ENCODE measurements at regions not wholly inside any gene's neighbourhood (a gene's known extent, or its start where the extent isn't known, plus 50 kb on each side); places are given as distances from the start of the nearest gene placed in this dataset.
"Not testable (repeated sequence)": the region's sequence is repeated elsewhere in the genome, so short reads cannot be mapped to it uniquely, and the experiment has no call there.

DNA sequence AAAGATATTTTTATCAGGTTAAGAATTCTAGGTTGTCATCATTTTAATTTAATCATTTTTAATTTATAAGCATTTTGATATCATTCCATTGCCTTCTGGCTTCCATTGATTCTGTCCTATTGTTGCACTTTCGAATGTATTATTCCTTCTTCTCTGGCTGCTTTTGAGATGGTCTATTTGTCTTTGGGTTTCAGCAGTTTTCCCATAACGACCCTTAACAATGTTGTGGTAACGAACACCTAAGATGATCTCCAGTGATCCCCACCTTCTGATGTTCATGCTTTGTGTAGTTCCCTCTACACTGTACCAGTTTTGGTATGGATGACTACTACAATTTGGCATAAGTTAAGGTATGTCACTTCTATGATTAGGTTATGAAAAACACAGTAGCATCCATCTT lies 59.9 kb downstream of the MINAR1 start:
- no peaks in the 10 kb centered on the region for H3K9me3 ChIP-seq (ENCODE audit: control insufficient read depth, low read length)
- peaks cover 4% of the 10 kb centered on the region for H3K4me1 ChIP-seq (ENCODE audit: control insufficient read depth, insufficient read depth, low read length, poor library complexity, severe bottlenecking)
- H3K27ac ChIP-seq (ENCODE audit: low read depth, low read length, severe bottlenecking), result no peak overlapping the region
- WGBS, 2 experiments (ENCODE audit: insufficient coverage in 2 of 2), result 80 to 100% methylated on average over 1 to 2 of the region's 3 CpGs
- H3K36me3 ChIP-seq (ENCODE audit: control insufficient read depth, insufficient read depth, low read length), result no peaks in the 10 kb centered on the region
- no peak overlapping the region for H3K4me3 ChIP-seq (ENCODE audit: extremely low read depth, insufficient read depth, low read length, poor library complexity, severe bottlenecking)

DNA sequence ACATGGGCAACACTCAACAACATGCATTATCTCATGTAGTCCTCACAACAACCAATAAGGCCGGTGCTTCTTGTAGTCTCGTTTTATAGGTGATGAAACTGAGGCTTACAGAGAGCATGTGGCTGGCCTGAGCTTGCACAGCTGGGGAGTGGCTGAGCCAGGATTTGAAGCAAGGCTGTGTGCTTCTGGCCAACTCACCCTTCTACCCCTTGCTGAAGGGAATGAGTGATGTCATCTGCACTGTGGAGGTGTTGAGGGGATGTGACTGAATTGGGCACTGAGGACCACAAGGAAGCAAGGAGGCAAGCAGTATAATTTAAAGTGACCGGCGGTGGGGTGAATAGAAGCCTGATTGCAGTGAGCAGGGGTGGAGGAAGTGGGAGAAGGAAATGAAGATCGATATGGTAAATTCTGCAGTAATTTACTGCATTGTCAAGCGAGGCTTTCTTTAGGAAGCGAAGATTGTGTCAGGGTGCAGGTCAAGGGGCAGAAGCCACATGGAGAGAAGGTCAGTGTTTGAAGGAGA lies 62.3 kb downstream of the MINAR1 start:
- Histone ChIP-seq H3K4me3 (ENCODE audit: extremely low read depth, insufficient read depth, low read length, poor library complexity, severe bottlenecking) (no peak overlapping the region), H3K27ac (ENCODE audit: low read depth, low read length, severe bottlenecking) (no peak overlapping the region)
- WGBS, 2 experiments (ENCODE audit: insufficient coverage in 2 of 2), result 90 to 93% methylated on average over 4 to 7 of the region's 7 CpGs

DNA sequence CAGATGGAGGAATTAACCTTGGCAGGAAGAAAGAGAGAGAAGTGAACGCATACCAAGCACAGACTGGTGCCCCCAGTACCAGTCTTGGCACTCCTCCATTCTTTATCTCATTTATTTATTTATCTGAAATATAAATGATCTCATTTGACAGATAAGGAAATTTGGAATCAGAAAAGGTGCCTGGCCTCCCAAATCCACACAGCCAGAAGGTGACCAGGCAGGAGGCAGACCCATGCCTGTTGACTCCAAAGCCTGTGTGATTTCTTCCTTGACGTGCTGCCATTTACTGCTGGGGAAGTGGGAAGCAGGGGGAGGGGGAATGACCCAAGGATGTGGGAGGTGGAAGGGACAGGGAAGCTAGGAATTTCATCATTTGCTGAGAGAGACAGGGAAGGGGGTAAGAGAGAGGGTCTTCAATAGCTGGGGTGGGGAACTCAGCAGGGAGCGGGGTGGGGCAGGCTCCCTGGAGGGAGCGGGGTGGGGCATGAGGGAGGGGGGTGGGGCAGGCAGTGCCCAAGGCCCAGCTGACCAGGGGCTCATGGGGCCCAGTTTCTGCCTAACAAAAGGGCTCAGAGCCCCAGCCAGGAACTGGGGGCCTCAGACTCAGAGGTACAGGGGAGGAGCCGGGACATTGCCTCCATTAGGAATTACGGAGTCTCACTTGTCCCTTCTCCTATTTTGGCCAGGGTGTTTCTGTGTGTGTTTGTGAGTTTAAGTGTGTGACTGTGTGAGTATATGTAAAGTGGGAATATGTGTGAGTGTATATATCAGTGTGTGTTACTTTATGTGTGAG lies 63.0 kb downstream of the MINAR1 start:
- Histone ChIP-seq H3K4me3 (ENCODE audit: extremely low read depth, insufficient read depth, low read length, poor library complexity, severe bottlenecking) (no peak overlapping the region), H3K27ac (ENCODE audit: low read depth, low read length, severe bottlenecking) (no peak overlapping the region), H3K9me3 (ENCODE audit: control insufficient read depth, low read length) (no peaks in the 10 kb centered on the region), H3K36me3 (ENCODE audit: control insufficient read depth, insufficient read depth, low read length) (no peaks in the 10 kb centered on the region), H3K4me1 (ENCODE audit: control insufficient read depth, insufficient read depth, low read length, poor library complexity, severe bottlenecking) (peaks cover 4% of the 10 kb centered on the region)
- WGBS, 2 experiments (ENCODE audit: insufficient coverage in 2 of 2), result 84% methylated on average over 3 of the region's 6 CpGs; no CpG with 5 or more reads in 1 of the 2 experiments

More for the DNA sequence above, 62.3 kb downstream of the MINAR1 start:
- H3K4me1 ChIP-seq (ENCODE audit: control insufficient read depth, insufficient read depth, low read length, poor library complexity, severe bottlenecking), result peaks cover 4% of the 10 kb centered on the region
- no peaks in the 10 kb centered on the region for H3K9me3 ChIP-seq (ENCODE audit: control insufficient read depth, low read length)
- H3K36me3 ChIP-seq (ENCODE audit: control insufficient read depth, insufficient read depth, low read length), result no peaks in the 10 kb centered on the region

DNA sequence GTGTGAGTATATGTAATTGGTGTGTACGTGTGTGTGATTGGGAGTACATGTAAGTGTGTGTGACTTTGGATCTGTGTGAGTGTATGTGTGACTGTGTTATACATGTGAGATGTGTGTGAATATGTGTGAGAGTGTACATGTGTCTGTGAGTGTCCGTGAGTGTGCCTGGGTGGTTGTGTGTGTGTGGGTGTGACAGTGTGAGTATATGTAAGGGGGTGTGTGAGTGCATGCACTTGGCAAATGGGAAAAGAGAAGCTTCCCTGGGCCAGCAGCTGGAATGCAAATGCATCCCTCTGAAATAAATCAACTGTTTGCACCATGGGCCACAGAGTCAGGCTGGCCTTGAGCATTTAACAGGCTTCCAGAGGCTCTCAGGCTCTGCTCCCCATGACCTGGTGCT lies 63.6 kb downstream of the MINAR1 start:
- Histone ChIP-seq H3K4me3 (ENCODE audit: extremely low read depth, insufficient read depth, low read length, poor library complexity, severe bottlenecking) (no peak overlapping the region), H3K9me3 (ENCODE audit: control insufficient read depth, low read length) (no peaks in the 10 kb centered on the region), H3K27ac (ENCODE audit: low read depth, low read length, severe bottlenecking) (no peak overlapping the region), H3K36me3 (ENCODE audit: control insufficient read depth, insufficient read depth, low read length) (no peaks in the 10 kb centered on the region), H3K4me1 (ENCODE audit: control insufficient read depth, insufficient read depth, low read length, poor library complexity, severe bottlenecking) (peaks cover 4% of the 10 kb centered on the region)
- 85 to 91% methylated on average over 2 of the region's 2 CpGs for WGBS, 2 experiments (ENCODE audit: insufficient coverage in 2 of 2)

DNA sequence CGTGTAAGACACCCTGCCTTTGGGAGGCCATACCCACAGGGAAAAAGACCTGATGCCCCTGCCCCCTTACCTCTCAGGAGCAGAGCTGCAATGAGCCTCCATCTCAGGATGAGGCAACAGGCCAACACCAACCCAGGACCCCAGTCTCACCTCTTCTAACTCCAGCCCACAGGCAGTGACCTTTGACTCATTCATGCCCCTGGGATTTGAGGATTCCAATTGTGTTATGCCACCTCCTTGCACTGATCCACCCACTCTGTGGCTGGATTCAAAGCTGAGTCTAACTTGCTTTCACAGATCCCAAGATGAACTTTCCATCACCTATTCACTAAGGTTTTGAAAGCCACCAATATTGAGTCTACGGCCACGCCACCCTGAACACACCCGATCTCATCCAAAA lies 64.7 kb downstream of the MINAR1 start:
- Histone ChIP-seq H3K4me1 (ENCODE audit: control insufficient read depth, insufficient read depth, low read length, poor library complexity, severe bottlenecking) (peaks cover 4% of the 10 kb centered on the region), H3K9me3 (ENCODE audit: control insufficient read depth, low read length) (no peaks in the 10 kb centered on the region), H3K4me3 (ENCODE audit: extremely low read depth, insufficient read depth, low read length, poor library complexity, severe bottlenecking) (no peak overlapping the region), H3K36me3 (ENCODE audit: control insufficient read depth, insufficient read depth, low read length) (no peaks in the 10 kb centered on the region), H3K27ac (ENCODE audit: low read depth, low read length, severe bottlenecking) (no peak overlapping the region)
- WGBS, 2 experiments (ENCODE audit: insufficient coverage in 2 of 2), result 86 to 100% methylated on average over 1 to 3 of the region's 4 CpGs

DNA sequence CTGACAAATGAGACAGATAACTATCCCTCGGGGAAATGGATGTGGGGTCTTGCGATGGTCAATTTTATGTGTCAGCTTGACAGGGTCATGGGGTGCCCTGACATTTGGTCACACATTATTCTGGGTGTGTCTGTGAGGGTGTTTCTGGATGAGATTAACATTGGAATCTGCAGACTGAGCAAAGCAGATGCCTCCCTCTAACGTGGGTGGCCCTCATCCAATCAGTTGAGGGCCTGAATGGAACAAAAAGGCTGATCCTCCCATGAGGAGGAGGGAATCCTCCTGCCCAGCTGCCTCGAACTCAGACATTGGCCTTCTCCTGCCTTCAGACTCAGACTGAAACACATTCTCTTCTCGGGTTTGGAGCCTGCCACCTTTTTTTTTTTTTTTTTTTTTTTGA lies 69.0 kb downstream of the MINAR1 start:
- Histone ChIP-seq H3K4me1 (ENCODE audit: control insufficient read depth, insufficient read depth, low read length, poor library complexity, severe bottlenecking) (peaks cover 2% of the 10 kb centered on the region), H3K9me3 (ENCODE audit: control insufficient read depth, low read length) (no peaks in the 10 kb centered on the region), H3K4me3 (ENCODE audit: extremely low read depth, insufficient read depth, low read length, poor library complexity, severe bottlenecking) (no peak overlapping the region), H3K36me3 (ENCODE audit: control insufficient read depth, insufficient read depth, low read length) (no peaks in the 10 kb centered on the region), H3K27ac (ENCODE audit: low read depth, low read length, severe bottlenecking) (no peak overlapping the region)
- 72 to 77% methylated on average over 3 to 4 of the region's 5 CpGs for WGBS, 2 experiments (ENCODE audit: insufficient coverage in 2 of 2)

DNA sequence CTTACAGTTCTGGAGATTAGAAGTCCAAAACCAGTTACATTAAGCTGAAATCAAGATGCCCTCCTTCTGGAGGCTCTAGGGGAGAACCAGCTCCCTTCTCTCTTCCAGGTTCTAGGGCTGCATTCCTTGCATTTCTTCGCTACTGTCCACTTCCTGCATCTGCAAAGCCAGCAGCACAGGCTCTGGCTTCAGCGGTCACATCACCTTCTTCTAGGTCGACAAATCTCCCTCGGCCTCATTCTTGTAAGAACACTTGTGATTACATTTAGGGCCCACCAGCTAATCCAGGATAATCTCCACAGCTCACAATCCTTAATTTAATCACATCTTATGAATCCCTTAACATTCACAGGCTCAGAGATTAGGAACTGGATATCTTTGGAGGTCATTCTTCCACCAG lies 73.8 kb downstream of the MINAR1 start:
- H3K27ac ChIP-seq (ENCODE audit: low read depth, low read length, severe bottlenecking), result no peak overlapping the region
- H3K4me1 ChIP-seq (ENCODE audit: control insufficient read depth, insufficient read depth, low read length, poor library complexity, severe bottlenecking), result peaks cover 3% of the 10 kb centered on the region
- 71 to 77% methylated on average over 4 of the region's 4 CpGs for WGBS, 2 experiments (ENCODE audit: insufficient coverage in 2 of 2)
- H3K36me3 ChIP-seq (ENCODE audit: control insufficient read depth, insufficient read depth, low read length), result no peaks in the 10 kb centered on the region
- H3K4me3 ChIP-seq (ENCODE audit: extremely low read depth, insufficient read depth, low read length, poor library complexity, severe bottlenecking), result no peak overlapping the region
- H3K9me3 ChIP-seq (ENCODE audit: control insufficient read depth, low read length), result no peaks in the 10 kb centered on the region

DNA sequence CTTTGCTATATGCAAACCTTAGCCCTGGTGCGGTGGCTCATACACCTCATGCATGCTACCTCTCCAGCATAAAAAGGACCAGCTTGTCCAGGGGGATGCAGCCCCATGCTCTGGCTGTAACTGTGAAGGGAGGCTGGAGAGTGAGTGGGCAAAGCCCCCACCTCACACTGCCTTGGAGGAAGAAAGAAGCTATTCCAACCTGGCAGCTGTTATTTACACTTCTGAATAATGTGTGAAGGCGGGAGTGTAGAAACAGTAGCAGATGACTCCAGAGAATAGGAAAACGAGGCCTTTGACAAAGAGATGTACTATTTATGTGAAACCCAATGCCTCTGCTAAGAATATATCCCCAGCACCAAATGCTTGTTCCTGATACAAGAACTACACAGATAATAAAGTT lies 80.7 kb downstream of the MINAR1 start:
- H3K36me3 ChIP-seq (ENCODE audit: control insufficient read depth, insufficient read depth, low read length); H3K27ac ChIP-seq (ENCODE audit: low read depth, low read length, severe bottlenecking); H3K9me3 ChIP-seq (ENCODE audit: control insufficient read depth, low read length); H3K4me1 ChIP-seq (ENCODE audit: control insufficient read depth, insufficient read depth, low read length, poor library complexity, severe bottlenecking); H3K4me3 ChIP-seq (ENCODE audit: extremely low read depth, insufficient read depth, low read length, poor library complexity, severe bottlenecking): not testable (repeated sequence)
- WGBS, 2 experiments (ENCODE audit: insufficient coverage in 2 of 2), result 67% methylated on average over 2 of the region's 3 CpGs; no CpG with 5 or more reads in 1 of the 2 experiments

DNA sequence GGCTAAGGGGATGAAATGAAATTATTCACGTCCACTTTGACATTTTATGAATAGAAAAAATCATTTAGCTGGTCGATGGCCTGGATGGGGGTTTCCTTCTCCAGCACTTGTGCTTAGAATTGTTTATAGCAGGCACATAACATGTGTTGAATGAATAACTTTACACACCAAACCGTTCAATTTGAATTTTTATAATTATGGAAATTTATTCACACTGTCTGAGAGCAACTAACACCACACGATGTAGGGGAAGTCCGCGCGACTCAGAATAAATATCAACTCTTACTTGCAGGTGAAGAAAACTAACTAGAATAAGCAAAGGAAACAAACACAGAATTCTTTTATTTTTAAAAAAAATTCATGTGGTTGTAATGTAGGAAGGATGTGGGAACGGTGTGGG lies 81.3 kb downstream of the MINAR1 start:
- H3K9me3 ChIP-seq (ENCODE audit: control insufficient read depth, low read length), result no peaks in the 10 kb centered on the region
- H3K4me3 ChIP-seq (ENCODE audit: extremely low read depth, insufficient read depth, low read length, poor library complexity, severe bottlenecking), result no peak overlapping the region
- no peaks in the 10 kb centered on the region for H3K36me3 ChIP-seq (ENCODE audit: control insufficient read depth, insufficient read depth, low read length)
- no peaks in the 10 kb centered on the region for H3K4me1 ChIP-seq (ENCODE audit: control insufficient read depth, insufficient read depth, low read length, poor library complexity, severe bottlenecking)
- 93% methylated on average over 3 of the region's 8 CpGs; no CpG with 5 or more reads in 1 of the 2 experiments for WGBS, 2 experiments (ENCODE audit: insufficient coverage in 2 of 2)
- H3K27ac ChIP-seq (ENCODE audit: low read depth, low read length, severe bottlenecking), result no peak overlapping the region

DNA sequence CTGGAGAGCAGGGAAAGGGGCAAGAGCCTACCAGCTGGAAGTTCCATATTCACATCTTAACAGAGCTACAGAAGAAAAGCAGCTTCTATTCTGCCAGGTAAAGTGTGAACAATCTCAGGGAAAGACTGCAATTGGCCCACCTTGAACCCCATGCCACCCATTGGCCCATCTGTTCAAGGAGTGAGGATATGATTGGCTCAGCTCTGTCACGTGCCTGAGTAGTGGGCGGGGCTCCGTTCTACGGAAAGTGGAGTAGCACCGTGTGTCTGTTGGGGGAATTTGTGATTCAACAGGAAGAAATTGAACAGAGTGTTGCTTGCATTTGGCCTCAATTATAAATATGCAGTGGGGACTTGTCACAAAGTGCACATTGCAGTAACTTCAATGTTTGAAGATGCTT lies 81.8 kb downstream of the MINAR1 start:
- H3K36me3 ChIP-seq (ENCODE audit: control insufficient read depth, insufficient read depth, low read length), result no peaks in the 10 kb centered on the region
- no peak overlapping the region for H3K27ac ChIP-seq (ENCODE audit: low read depth, low read length, severe bottlenecking)
- no peaks in the 10 kb centered on the region for H3K9me3 ChIP-seq (ENCODE audit: control insufficient read depth, low read length)
- no peak overlapping the region for H3K4me3 ChIP-seq (ENCODE audit: extremely low read depth, insufficient read depth, low read length, poor library complexity, severe bottlenecking)
- H3K4me1 ChIP-seq (ENCODE audit: control insufficient read depth, insufficient read depth, low read length, poor library complexity, severe bottlenecking), result no peaks in the 10 kb centered on the region
- WGBS, 2 experiments (ENCODE audit: insufficient coverage in 2 of 2), result 98% methylated on average over 5 of the region's 5 CpGs

DNA sequence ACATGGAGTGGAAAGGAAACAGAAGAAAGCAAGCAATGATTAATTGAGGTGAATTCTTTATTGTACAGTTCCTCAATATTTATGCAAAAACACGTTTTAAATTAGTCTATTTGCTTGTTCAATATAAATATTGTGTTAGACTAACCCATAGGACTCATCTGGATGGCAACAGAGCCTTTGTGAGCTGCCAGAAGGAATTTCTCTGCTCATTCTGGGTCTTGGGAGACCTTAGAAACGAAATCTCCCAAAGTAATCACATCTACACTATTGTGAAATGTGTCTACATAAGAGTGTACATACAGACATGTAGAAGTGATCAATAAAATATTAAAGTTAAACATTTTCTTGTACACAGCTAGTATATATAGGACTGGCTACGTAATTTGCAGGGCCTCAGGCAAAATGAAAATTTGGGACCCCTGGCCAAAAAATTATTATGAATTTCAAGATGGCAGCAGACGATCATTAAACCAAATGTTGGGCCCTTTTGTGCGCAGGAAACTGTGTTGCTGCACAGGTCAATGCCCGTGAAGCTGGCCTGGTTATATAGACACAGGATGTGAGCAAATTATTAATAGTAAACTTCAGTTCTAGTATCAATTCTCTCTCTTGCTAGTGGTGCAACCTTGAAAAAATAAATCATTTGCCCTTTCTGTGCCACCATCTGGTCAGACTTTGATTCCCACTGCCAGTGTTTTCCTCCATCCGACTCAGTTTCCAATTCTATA lies 83.3 kb downstream of the MINAR1 start:
- no peak overlapping the region for H3K4me3 ChIP-seq (ENCODE audit: extremely low read depth, insufficient read depth, low read length, poor library complexity, severe bottlenecking)
- H3K27ac ChIP-seq (ENCODE audit: low read depth, low read length, severe bottlenecking), result no peak overlapping the region
- H3K9me3 ChIP-seq (ENCODE audit: control insufficient read depth, low read length), result no peaks in the 10 kb centered on the region
- WGBS, 2 experiments (ENCODE audit: insufficient coverage in 2 of 2), result 93% methylated on average over 3 of the region's 7 CpGs
- H3K4me1 ChIP-seq (ENCODE audit: control insufficient read depth, insufficient read depth, low read length, poor library complexity, severe bottlenecking), result no peaks in the 10 kb centered on the region
- no peaks in the 10 kb centered on the region for H3K36me3 ChIP-seq (ENCODE audit: control insufficient read depth, insufficient read depth, low read length)

All from mesodermal cell (in vitro differentiated cells).